GM21390 (cell line): ENCODE measurements at regions not wholly inside any gene's neighbourhood (a gene's known extent, or its start where the extent isn't known, plus 50 kb on each side); places are given as distances from the start of the nearest gene placed in this dataset.

Experiments
- ATAC-seq: cut with Tn5 transposase; IDR thresholded peaks from one replicate; pipeline ENCODE4 v1.9.1; 2021; ENCODE audit not compliant: unreplicated experiment

- ATAC-seq, result no peak
Observed at GRCh38 chr18:77442393-77442792, 192.7 kb downstream of the GALR1 start.

- no peak for ATAC-seq
Observed at GRCh38 chr18:77444385-77444784, 194.7 kb downstream of the GALR1 start.

GRCh38 chr18:77448046-77448445, 198.4 kb downstream of the GALR1 start:
- no peak for ATAC-seq

- no peak for ATAC-seq
Observed at GRCh38 chr18:77455004-77455403, 205.4 kb downstream of the GALR1 start.

GRCh38 chr18:77457681-77458080, 208.0 kb downstream of the GALR1 start:
- no peak for ATAC-seq

- no peak for ATAC-seq
Observed at GRCh38 chr18:77461062-77461688, 211.5 kb downstream of the GALR1 start.

DNA sequence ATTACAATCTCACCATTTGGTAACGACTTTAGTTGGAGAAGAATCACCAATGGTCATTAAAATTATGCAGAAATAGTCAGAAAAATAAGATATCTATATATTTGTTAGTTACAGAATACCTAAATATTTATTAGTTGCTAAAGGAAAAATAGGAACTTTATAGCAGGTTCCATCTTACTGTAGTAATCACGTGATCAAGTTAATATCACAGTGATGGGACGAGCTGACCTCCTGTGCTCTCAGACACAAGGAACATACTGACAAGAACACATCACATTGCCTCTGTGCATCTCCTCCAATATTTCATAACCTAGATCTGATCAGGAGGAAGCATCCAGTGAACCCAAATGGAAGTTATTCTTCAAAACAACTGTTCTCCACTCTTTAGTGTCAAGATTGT, 215.3 kb downstream of the GALR1 start:
- no peak for ATAC-seq

GRCh38 chr18:77466890-77467289, 217.2 kb downstream of the GALR1 start:
- ATAC-seq, result no peak

- no peak for ATAC-seq
Observed at GRCh38 chr18:77469131-77469530, 219.5 kb downstream of the GALR1 start.

DNA sequence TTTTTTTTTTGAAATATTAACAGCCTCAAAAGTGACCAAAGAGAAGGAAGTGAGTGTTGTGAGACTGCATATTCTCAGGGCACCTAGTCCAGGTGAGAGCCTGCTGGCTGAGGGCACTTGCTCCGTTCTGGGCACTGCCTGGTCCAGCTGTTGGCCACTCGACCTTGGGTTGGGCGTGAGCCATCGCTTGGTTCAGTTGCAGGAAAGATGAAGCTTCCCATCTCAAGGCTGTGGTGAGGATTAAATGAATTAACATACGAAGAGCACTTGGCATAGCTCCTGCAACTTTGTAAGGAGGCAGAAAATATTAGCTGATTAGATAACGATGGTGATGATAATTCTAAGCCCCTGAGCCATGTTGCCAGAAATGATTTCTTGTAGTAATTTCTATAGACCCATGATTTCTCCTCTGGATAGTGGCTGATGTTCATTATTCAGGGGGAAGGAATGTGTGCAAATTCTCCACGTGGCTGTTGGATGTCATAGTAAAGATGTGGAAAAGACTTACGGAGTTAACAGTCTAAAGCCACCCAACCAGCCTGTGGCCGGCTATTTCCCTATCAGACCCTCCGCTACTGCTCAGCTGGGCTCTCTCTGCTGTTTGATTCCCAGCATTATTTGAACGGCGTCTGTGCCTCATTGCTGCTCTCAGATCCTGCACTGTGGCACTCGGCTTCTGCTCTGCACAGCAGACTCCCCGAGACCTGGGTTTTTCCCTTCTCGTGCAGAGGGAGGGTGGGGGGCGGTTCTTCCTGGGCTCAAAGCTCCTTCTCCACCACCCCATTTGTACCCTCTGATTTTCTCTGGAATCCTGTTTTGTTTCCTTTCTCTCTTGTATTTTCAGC, 221.1 kb downstream of the GALR1 start:
- no peak for ATAC-seq

DNA sequence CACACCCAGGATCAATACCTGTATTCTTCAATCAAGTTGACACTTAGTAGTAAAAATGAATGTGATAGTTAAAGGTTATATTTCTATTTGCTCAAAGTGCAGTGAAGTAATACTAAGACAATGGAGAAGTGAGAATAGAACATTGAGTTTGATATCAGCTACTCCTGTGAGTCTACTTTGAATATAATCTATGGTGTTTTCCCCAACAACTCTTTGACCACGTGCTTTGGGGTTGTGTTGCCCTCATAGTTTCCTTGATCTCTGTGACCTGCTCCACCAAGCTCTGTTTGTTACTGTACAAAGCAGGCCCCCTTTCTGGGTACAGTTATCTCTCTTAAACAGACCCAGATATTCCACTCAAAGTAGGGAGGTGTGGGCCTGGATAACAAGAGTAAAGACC, 222.9 kb downstream of the GALR1 start:
- no peak for ATAC-seq

DNA sequence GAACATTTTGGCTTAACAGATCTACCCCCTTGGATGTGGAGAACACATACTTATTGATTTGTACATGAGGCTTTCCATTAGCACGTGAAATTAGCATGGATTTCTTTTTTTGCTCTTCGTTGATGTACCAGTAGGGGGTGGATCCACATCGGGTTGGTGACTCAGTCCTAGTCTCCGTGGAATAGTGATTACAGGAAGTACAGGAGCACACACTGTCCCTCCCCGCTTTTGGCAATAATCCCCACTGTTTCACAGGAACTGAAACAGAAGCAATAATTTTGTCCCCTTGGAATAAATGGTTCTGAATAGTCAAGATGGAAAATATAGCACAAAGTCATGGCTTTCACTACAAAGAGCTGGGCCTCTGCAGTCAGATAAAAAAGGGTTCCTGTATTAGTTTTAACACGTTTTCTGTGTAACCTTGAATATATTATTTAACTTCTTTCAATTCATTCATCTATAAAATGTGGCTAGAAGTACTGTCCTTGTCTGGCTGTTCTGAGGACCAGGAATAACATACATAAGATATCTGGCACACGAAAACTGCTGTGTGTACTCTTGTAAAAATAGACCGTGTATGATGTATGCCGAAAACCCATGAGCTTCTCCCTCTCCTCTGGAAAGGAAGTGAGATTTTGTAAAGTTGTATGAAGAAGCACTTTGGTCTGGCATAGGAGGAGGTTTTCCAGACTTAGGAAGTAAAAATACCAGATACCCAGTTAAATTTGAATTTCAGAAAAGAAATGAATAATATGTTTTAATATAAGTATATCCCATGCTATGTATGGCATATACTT, 229.2 kb downstream of the GALR1 start:
- no peak for ATAC-seq

DNA sequence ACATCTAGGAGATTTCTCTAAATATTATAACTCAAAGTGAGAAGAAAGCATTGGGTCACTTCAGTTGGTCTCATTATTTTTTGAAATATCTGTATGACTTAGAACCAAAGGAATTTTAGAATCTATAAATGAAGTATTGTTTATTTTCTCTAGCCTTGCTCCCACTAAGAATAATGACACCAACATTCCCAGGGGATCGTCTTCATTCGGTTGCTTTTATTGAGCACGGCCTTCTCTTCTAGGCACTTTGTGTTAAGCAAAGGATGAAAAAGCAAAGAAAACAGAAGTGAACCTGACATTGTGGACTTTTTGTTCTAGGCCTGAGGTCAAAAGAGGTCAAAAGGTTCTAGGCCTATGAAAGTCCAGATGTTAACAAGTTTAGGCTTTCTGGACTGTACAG, 231.9 kb downstream of the GALR1 start:
- ATAC-seq, result no peak

DNA sequence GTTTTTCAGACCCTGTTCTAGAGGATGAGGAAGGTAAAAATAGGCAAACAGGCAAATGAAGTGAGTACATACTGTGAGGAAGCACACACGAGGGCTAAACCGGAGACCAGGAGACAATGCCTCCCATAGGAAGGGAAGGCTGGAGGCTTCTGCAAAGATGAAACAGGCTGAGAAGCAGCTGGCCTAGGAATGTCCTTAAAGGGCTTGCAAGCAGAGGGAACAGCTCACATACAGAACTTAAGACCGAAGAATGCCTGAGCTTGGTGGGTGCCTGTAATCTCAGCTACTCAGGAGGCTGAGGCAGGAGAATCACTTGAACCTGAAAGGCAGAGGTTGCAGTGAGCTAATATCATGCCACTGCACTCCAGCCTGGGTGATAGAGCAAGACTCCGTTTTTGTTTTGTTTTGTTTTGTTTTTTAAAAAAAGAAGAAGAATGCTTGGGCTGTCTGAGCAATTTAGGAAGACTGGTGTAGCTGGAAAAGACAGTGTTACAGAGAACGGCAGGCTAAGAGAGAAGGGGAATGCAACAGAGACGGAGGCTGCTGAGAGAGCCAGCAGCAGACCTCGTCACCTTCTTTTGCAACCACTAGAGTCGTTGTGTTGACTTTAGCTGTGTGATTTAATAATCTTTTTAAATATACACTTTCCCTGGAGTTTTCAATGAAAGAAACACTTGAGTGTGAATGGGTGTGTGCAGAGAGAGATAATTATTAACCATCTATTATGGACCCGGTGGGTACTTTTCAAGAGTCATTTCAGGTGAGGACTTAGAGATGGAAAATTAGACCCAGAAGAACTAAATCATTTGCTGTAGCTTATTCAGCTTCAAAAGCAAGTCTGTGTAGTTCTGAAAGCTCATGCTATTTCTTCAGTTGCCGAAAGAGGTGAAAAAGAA, 232.8 kb downstream of the GALR1 start:
- ATAC-seq, result no peak

DNA sequence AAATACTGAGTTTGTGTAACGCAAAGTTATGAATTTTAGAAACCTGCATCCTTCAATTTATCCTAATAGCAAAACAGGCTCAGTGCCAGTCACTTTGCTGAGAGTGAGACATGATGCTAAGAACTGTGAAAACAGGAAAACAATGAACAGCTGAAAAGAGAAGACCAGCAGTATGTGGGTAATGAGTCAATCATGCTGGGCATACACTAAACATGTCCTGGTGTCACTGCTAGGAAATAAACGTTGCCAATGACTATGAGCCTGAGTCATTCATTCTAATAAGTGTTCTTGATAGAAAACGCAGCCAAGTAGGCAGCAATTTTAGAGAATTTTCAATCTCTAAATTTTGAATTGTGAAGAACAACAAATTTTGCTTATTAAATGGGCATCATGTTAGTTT, 237.3 kb downstream of the GALR1 start:
- no peak for ATAC-seq

DNA sequence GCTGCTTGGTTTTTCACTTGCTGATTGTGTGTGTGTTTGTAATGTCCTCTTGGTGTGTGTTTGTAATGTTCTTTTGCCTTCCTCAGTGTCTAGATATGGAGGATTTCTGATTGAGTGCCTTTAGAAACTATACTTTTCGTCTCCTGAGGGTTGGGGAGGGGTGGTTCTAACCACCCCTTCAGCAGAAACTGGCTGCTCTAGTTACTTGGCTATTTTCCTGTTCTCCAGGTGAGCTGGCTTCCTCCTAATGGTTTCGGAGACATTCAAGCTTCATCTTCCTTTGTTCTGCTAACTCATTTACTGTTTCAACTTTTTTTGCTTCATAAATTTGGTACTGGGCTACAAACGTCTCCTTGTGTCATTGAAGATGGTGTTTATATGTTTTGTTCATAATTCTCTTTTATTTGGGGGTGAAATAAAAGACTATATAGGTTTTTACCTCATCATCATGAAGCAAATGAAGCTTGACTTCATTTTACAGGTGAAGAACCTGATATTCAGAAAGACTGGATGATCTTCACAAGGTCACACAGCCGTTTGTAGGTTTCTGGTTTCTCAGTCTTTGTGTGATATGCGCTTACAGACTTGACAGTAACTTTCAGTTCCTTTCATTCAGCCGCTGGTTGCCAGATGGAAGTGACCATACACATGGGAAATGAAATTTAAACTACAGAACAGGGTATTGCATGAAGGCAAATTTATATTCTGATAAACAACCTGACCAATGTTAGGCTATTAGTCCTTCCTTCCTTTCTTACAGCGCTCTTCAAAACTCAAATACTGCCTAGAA, 238.5 kb downstream of the GALR1 start:
- ATAC-seq, result no peak

GRCh38 chr18:77495079-77495478, 245.4 kb downstream of the GALR1 start:
- ATAC-seq, result no peak

- ATAC-seq, result no peak
Observed at GRCh38 chr18:77495982-77496690, 246.5 kb downstream of the GALR1 start.

GRCh38 chr18:77501266-77501665, 251.6 kb downstream of the GALR1 start:
- no peak for ATAC-seq
